Endothelial cell of umbilical vein (primary cell): ENCODE measurements at regions not wholly inside any gene's neighbourhood (a gene's known extent, or its start where the extent isn't known, plus 50 kb on each side); places are given as distances from the start of the nearest gene placed in this dataset.

Experiments
- BruUV-seq: library from RNA; stranded (reverse); fragments of 400-500 nt; replicated peaks from 2 replicates; lab custom pipeline; 2021; lab: Mats Ljungman, UMichigan
- CTCF ChIA-PET: fragments of 300-600, 350-600 bp; sonication (Branson Sonifier 250); formaldehyde crosslinking; loops from one replicate; lab custom pipeline; 2021; ENCODE audit warnings: antibody characterized with exemption, inconsistent platforms; lab: Charles Lee
- POLR2A ChIA-PET: fragments of 300-600, 350-600 bp; sonication (Branson Sonifier 250); formaldehyde crosslinking; loops from one replicate; lab custom pipeline; 2021; ENCODE audit warnings: antibody characterized with exemption, inconsistent platforms; lab: Charles Lee
- DNase-seq: peaks from one replicate; pipeline ENCODE4 v3.0.0-alpha.2; 2011; ENCODE audit warnings: low read depth, low spot score
- FAIRE-seq: peaks from 2 replicates; lab custom pipeline; 2011; peaks lifted over from hg19 to GRCh38; lab: Jason Lieb, UNC
- H2AFZ ChIP-seq: 2 replicates; pipeline ENCODE4 v1.6.0; 2012; ENCODE audit warnings: low read depth, low read length, control low read depth, inconsistent platforms
- H3K27ac ChIP-seq: 2 replicates; pipeline ENCODE4 v1.5.1; 2011; ENCODE audit warnings: low read depth, mild to moderate bottlenecking, control low read depth, low read length, moderate library complexity; ENCODE audit not compliant: insufficient read depth
- H3K27me3 ChIP-seq, 2 experiments: 2 replicates each; pipeline versions ENCODE4 v1.6.0 to v1.6.1; 2011; ENCODE audit warnings: low read length in 2 of 2, mixed read lengths in 1 of 2; ENCODE audit not compliant: control insufficient read depth in 2 of 2, insufficient read depth in 2 of 2
- H3K36me3 ChIP-seq, 2 experiments: 2 replicates in 1 of 2; 3 replicates in 1 of 2; pipeline ENCODE4 v1.5.1; 2011; ENCODE audit warnings: low read length in 2 of 2, mild to moderate bottlenecking in 1 of 2, moderate library complexity in 1 of 2; ENCODE audit not compliant: control insufficient read depth in 2 of 2, insufficient read depth in 2 of 2; ENCODE audit errors: extremely low read depth in 1 of 2
- H3K4me1 ChIP-seq: 3 replicates; pipeline ENCODE4 v1.5.1; 2011; ENCODE audit warnings: mild to moderate bottlenecking, low read length; ENCODE audit not compliant: control insufficient read depth, insufficient read depth; ENCODE audit errors: extremely low read depth
- H3K4me2 ChIP-seq: 2 replicates; pipeline ENCODE4 v1.6.1; 2011; ENCODE audit warnings: low read length, control low read depth, mixed read lengths; ENCODE audit not compliant: insufficient read depth
- H3K4me3 ChIP-seq, 3 experiments: fragments of 200-600 bp in 1 of 3; sonication (generic), shearing (Covaris generic) in 1 of 3; replicated peaks in 1 of 3; 2 replicates each; pipeline ENCODE4 v1.5.1; 2011 to 2016; ENCODE audit warnings: control low read depth in 3 of 3, low read length in 3 of 3, mild to moderate bottlenecking in 2 of 3, inconsistent platforms in 1 of 3, low read depth in 1 of 3, moderate library complexity in 1 of 3; ENCODE audit not compliant: insufficient read depth in 1 of 3
- H3K79me2 ChIP-seq: 2 replicates; pipeline ENCODE4 v1.6.0; 2012; ENCODE audit warnings: low read length, inconsistent platforms; ENCODE audit not compliant: control insufficient read depth, insufficient read depth
- H3K9ac ChIP-seq: replicated peaks from 2 replicates; pipeline ENCODE3; 2011; ENCODE audit warnings: low read length, control low read depth; ENCODE audit not compliant: insufficient read depth; ENCODE audit errors: extremely low read depth
- H3K9me1 ChIP-seq: replicated peaks from 3 replicates; pipeline ENCODE4 v1.6.0; 2011; ENCODE audit warnings: mild to moderate bottlenecking, low read length; ENCODE audit not compliant: control insufficient read depth, insufficient read depth; ENCODE audit errors: extremely low read depth
- H3K9me3 ChIP-seq: replicated peaks from 2 replicates; pipeline ENCODE4 v1.5.1; 2012; ENCODE audit warnings: low read length, inconsistent platforms; ENCODE audit not compliant: control insufficient read depth, insufficient read depth
- H4K20me1 ChIP-seq: replicated peaks from 2 replicates; pipeline ENCODE3; 2011; ENCODE audit warnings: mild to moderate bottlenecking, low read length; ENCODE audit not compliant: control insufficient read depth, insufficient read depth; ENCODE audit errors: extremely low read depth
- EZH2 ChIP-seq: IDR thresholded peaks from 2 replicates; pipeline ENCODE4 v1.6.1; 2012; ENCODE audit warnings: borderline replicate concordance, low read depth, mild to moderate bottlenecking, moderate library complexity, low read length, inconsistent platforms; ENCODE audit not compliant: severe bottlenecking
- FOS ChIP-seq: IDR thresholded peaks from 2 replicates; pipeline ENCODE4 v1.6.1; 2011; ENCODE audit warnings: mild to moderate bottlenecking, low read length, moderate library complexity, borderline replicate concordance; ENCODE audit not compliant: insufficient read depth
- GATA2 ChIP-seq: IDR thresholded peaks from 2 replicates; pipeline ENCODE4 v1.7.0; 2011; ENCODE audit warnings: low read depth, mild to moderate bottlenecking, moderate library complexity, mixed read lengths, low read length; ENCODE audit not compliant: insufficient read length, insufficient read depth
- JUN ChIP-seq: IDR thresholded peaks from 2 replicates; pipeline ENCODE4 v1.6.1; 2011; ENCODE audit warnings: borderline replicate concordance, low read depth; ENCODE audit not compliant: insufficient read length, insufficient read depth
- MYC ChIP-seq: IDR thresholded peaks from one replicate; pipeline ENCODE4 v1.6.1; 2011; ENCODE audit warnings: mild to moderate bottlenecking, low read depth, low read length
- POLR2A ChIP-seq: IDR thresholded peaks from 2 replicates; pipeline ENCODE4 v1.6.1; 2012; ENCODE audit warnings: low read depth, mild to moderate bottlenecking, control low read depth, low read length
- POLR2AphosphoS5 ChIP-seq: IDR thresholded peaks from 2 replicates; pipeline ENCODE4 v1.6.1; 2012; ENCODE audit warnings: low read depth, mild to moderate bottlenecking, control low read depth, low read length, moderate library complexity; ENCODE audit not compliant: insufficient read depth
- dilution Hi-C: fragments of 300-500 bp; cut with MboI; formaldehyde crosslinking; loops from one replicate; pipeline ENCODE4 v1.15.0; 2019; ENCODE audit warnings: low sequenced_read_pairs; ENCODE audit not compliant: extremely low pct_ligation_motif_present
- intact Hi-C: fragments of 100-400 bp; cut with micrococcal nuclease; formaldehyde crosslinking; loops from one replicate; pipeline ENCODE4 v1.10.0; 2022
- TF ChIP-seq, protein P1 (sequence below): IDR thresholded peaks from 2 replicates; pipeline ENCODE4 v1.6.1; 2011; ENCODE audit not compliant: insufficient read depth, insufficient read length
- TF ChIP-seq, protein P2 (sequence below), 2 donors: IDR thresholded peaks; 1 replicate in 1 of 2; 2 replicates in 1 of 2; pipeline ENCODE4 v1.5.1; 2011; ENCODE audit warnings: low read length in 2 of 2, mild to moderate bottlenecking in 2 of 2, moderate library complexity in 2 of 2, control low read depth in 1 of 2, inconsistent platforms in 1 of 2, low read depth in 1 of 2; ENCODE audit not compliant: insufficient read depth in 1 of 2; ENCODE audit errors: extremely low read depth in 1 of 2

- H3K4me3 ChIP-seq, result no peak overlapping the region
- H3K27me3 ChIP-seq, result no peaks in the 10 kb centered on the region
- H3K79me2 ChIP-seq, result no peaks in the 10 kb centered on the region
- DNase-seq (no peak), FAIRE-seq (no peak)
- H3K4me1 ChIP-seq, result no peaks in the 10 kb centered on the region
- no TSS peak for BruUV-seq
- no peaks in the 10 kb centered on the region for H4K20me1 ChIP-seq
- H3K9ac ChIP-seq, result no peak overlapping the region
- no peak overlapping the region for H3K27ac ChIP-seq
- no peak overlapping the region for H2AFZ ChIP-seq
- H3K4me2 ChIP-seq, result no peak overlapping the region
- peaks cover 2% of the 10 kb centered on the region for H3K9me3 ChIP-seq
- TF ChIP-seq GATA2, result no peak
- TF ChIP-seq, protein P1, sequence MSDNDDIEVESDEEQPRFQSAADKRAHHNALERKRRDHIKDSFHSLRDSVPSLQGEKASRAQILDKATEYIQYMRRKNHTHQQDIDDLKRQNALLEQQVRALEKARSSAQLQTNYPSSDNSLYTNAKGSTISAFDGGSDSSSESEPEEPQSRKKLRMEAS, result peak; percentile 23
- no peak for TF ChIP-seq POLR2A
- intact Hi-C loops, result no loop called here
- dilution Hi-C loops, result no loop called here
- no peaks in the 10 kb centered on the region for H3K9me1 ChIP-seq
- H3K36me3 ChIP-seq, result no peaks in the 10 kb centered on the region
- CTCF ChIA-PET, result no interaction called here
- POLR2A ChIA-PET, result no interaction called here
These were observed 427.9 kb downstream of the STIM2 start for GRCh38 chr4:27288496-27288895.

GRCh38 chr4:27289704-27290103 lies 429.1 kb downstream of the STIM2 start:
- H4K20me1 ChIP-seq, result no peaks in the 10 kb centered on the region
- CTCF ChIA-PET, result no interaction called here
- H3K4me1 ChIP-seq, result no peaks in the 10 kb centered on the region
- no peaks in the 10 kb centered on the region for H3K79me2 ChIP-seq
- no peaks in the 10 kb centered on the region for H3K27me3 ChIP-seq
- H3K9me3 ChIP-seq, result peaks cover 2% of the 10 kb centered on the region
- H3K9ac ChIP-seq, result no peak overlapping the region
- no peaks in the 10 kb centered on the region for H3K9me1 ChIP-seq
- intact Hi-C loops (no loop called here), dilution Hi-C loops (no loop called here)
- POLR2A ChIA-PET, result no interaction called here
- FAIRE-seq (no peak), DNase-seq (no peak)
- no peak overlapping the region for H3K27ac ChIP-seq
- no peak overlapping the region for H2AFZ ChIP-seq
- TF ChIP-seq EZH2, result no peak
- TF ChIP-seq POLR2AphosphoS5, result no peak
- TF ChIP-seq JUN, result no peak
- TF ChIP-seq MYC, result no peak
- TF ChIP-seq, protein P1, result no peak
- TF ChIP-seq, protein P2, sequence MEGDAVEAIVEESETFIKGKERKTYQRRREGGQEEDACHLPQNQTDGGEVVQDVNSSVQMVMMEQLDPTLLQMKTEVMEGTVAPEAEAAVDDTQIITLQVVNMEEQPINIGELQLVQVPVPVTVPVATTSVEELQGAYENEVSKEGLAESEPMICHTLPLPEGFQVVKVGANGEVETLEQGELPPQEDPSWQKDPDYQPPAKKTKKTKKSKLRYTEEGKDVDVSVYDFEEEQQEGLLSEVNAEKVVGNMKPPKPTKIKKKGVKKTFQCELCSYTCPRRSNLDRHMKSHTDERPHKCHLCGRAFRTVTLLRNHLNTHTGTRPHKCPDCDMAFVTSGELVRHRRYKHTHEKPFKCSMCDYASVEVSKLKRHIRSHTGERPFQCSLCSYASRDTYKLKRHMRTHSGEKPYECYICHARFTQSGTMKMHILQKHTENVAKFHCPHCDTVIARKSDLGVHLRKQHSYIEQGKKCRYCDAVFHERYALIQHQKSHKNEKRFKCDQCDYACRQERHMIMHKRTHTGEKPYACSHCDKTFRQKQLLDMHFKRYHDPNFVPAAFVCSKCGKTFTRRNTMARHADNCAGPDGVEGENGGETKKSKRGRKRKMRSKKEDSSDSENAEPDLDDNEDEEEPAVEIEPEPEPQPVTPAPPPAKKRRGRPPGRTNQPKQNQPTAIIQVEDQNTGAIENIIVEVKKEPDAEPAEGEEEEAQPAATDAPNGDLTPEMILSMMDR (IDR thresholded peaks at IDR 0.05; ENCODE audit: extremely low read depth in 1 of 2, insufficient read depth in 1 of 2, low read depth in 1 of 2, low read length in 2 of 2), result no peak
- no peak for TF ChIP-seq FOS
- no peak for TF ChIP-seq GATA2
- TF ChIP-seq POLR2A, result no peak
- no peak overlapping the region for H3K4me3 ChIP-seq
- H3K4me2 ChIP-seq, result no peak overlapping the region
- BruUV-seq, result no TSS peak
- no peaks in the 10 kb centered on the region for H3K36me3 ChIP-seq
